ENCODE measurements at regions not wholly inside any gene's neighbourhood (a gene's known extent, or its start where the extent isn't known, plus 50 kb on each side); places are given as distances from the start of the nearest gene placed in this dataset.
"Not testable (repeated sequence)": the region's sequence is repeated elsewhere in the genome, so short reads cannot be mapped to it uniquely, and the experiment has no call there.

DNA sequence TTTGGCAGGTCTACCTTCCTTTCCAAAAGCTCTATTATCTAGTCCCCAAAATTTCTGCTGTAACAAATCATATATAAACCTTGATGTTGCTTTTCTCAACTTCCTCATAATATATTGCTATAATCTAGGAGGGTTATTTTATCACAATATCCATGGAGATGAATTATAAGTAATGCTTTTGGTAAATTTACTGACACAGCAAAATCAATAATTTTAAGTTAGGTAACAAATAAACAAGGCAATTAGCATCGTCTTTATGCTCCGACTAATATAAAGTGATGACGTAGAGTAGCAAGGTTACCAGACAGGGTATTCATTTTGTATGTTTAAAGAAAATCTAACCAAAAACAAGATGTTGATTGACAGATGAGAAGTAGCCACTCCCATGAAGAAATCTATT, 132.3 kb upstream of the ST8SIA4 start:
- Histone ChIP-seq H3K4me3 (ENCODE audit: low read depth, low read length) (no peak overlapping the region), H3K27ac (ENCODE audit: low read depth, low read length) (no peak overlapping the region), H3K9me3 (ENCODE audit: control insufficient read depth, insufficient read depth, low read length) (no peaks in the 10 kb centered on the region), H3K36me3 (ENCODE audit: control insufficient read depth, insufficient read depth, low read length) (no peaks in the 10 kb centered on the region), H3K4me1 (ENCODE audit: control insufficient read depth, insufficient read depth, low read length) (no peaks in the 10 kb centered on the region), H3K27me3 (ENCODE audit: control insufficient read depth, insufficient read depth, low read length) (no peaks in the 10 kb centered on the region)
- DNase-seq (ENCODE audit: low read depth in 4 of 6, low spot score in 6 of 6) = no peak
- WGBS (ENCODE audit: insufficient coverage) = no CpG with 5 or more reads among the region's 3 CpGs

DNA sequence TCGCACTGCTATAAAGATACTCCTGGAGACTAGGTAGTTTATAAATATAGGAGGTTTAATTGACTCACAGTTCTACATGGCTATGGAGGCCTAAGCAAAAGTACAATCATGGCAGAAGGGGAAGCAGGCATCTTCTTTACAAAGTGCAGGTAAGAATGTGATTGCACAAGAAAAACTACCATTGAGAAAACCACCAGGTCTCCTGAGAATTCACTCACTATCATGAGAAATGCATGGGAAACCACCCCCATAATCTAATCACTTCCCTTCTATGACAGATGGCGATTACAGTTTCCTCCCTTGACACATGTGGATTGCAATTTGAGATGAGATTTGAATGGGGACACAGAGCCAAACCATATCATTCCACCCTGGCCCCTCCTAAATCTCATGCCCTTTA, 121.2 kb upstream of the ST8SIA4 start:
- Histone ChIP-seq H3K27ac (ENCODE audit: low read depth, low read length) (no peak overlapping the region), H3K9me3 (ENCODE audit: control insufficient read depth, insufficient read depth, low read length) (peaks cover 2% of the 10 kb centered on the region), H3K27me3 (ENCODE audit: control insufficient read depth, insufficient read depth, low read length) (no peaks in the 10 kb centered on the region), H3K36me3 (ENCODE audit: control insufficient read depth, insufficient read depth, low read length) (no peaks in the 10 kb centered on the region), H3K4me3 (ENCODE audit: low read depth, low read length) (no peak overlapping the region), H3K4me1 (ENCODE audit: control insufficient read depth, insufficient read depth, low read length) (no peaks in the 10 kb centered on the region)
- no CpG with 5 or more reads among the region's 2 CpGs for WGBS (ENCODE audit: insufficient coverage)
- DNase-seq (ENCODE audit: low read depth in 4 of 6, low spot score in 6 of 6) = no peak

DNA sequence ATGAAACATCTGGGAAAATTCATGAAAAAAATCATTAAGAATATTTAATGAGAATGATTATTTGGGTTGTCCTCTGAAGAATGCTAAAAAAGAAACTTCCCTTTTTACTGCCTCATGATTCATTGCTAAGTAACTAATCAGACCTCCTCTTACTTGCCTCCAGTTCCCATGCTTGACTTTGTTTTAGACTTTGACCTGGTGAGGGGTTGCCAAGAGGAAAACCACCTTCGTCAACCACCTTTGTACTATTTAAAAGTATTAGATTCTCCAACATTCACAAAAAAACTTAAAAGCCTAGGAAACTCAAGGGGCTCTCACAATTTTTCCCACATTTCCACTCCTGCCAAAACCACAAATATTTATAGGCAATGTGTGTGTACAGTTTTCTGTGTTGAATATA, 115.2 kb upstream of the ST8SIA4 start:
- peak in 1 of 6 donors; percentile 5 for DNase-seq (ENCODE audit: low read depth in 4 of 6, low spot score in 6 of 6)
- no CpG with 5 or more reads among the region's 1 CpG for WGBS (ENCODE audit: insufficient coverage)
- H3K27me3 ChIP-seq (ENCODE audit: control insufficient read depth, insufficient read depth, low read length) = no peaks in the 10 kb centered on the region
- H3K9me3 ChIP-seq (ENCODE audit: control insufficient read depth, insufficient read depth, low read length) = no peaks in the 10 kb centered on the region
- H3K27ac ChIP-seq (ENCODE audit: low read depth, low read length) = no peak overlapping the region
- no peak overlapping the region for H3K4me3 ChIP-seq (ENCODE audit: low read depth, low read length)
- H3K4me1 ChIP-seq (ENCODE audit: control insufficient read depth, insufficient read depth, low read length) = no peaks in the 10 kb centered on the region
- no peaks in the 10 kb centered on the region for H3K36me3 ChIP-seq (ENCODE audit: control insufficient read depth, insufficient read depth, low read length)

DNA sequence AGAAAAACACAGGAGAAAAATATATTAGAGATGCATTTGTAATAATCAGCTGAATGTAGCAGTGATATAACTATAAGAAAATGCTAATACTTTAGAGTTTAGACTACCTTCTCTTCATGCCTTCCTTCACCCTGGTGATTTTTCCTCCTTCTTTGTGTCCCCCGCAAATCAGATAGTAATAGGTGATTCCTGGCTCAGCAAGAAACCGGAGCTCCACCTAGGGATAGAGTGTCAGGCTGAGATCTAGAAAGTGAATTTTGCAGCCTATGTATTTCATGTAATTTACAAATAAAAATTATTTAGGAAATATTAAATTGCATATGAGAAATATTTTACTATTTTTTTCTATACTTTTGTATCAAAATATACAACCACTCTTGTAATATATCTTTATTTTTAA, 109.8 kb upstream of the ST8SIA4 start:
- Histone ChIP-seq H3K27ac (ENCODE audit: low read depth, low read length) (no peak overlapping the region), H3K4me1 (ENCODE audit: control insufficient read depth, insufficient read depth, low read length) (no peaks in the 10 kb centered on the region), H3K36me3 (ENCODE audit: control insufficient read depth, insufficient read depth, low read length) (no peaks in the 10 kb centered on the region), H3K4me3 (ENCODE audit: low read depth, low read length) (no peak overlapping the region), H3K9me3 (ENCODE audit: control insufficient read depth, insufficient read depth, low read length) (no peaks in the 10 kb centered on the region), H3K27me3 (ENCODE audit: control insufficient read depth, insufficient read depth, low read length) (no peaks in the 10 kb centered on the region)
- no CpG with 5 or more reads among the region's 2 CpGs for WGBS (ENCODE audit: insufficient coverage)
- no peak for DNase-seq (ENCODE audit: low read depth in 4 of 6, low spot score in 6 of 6)

DNA sequence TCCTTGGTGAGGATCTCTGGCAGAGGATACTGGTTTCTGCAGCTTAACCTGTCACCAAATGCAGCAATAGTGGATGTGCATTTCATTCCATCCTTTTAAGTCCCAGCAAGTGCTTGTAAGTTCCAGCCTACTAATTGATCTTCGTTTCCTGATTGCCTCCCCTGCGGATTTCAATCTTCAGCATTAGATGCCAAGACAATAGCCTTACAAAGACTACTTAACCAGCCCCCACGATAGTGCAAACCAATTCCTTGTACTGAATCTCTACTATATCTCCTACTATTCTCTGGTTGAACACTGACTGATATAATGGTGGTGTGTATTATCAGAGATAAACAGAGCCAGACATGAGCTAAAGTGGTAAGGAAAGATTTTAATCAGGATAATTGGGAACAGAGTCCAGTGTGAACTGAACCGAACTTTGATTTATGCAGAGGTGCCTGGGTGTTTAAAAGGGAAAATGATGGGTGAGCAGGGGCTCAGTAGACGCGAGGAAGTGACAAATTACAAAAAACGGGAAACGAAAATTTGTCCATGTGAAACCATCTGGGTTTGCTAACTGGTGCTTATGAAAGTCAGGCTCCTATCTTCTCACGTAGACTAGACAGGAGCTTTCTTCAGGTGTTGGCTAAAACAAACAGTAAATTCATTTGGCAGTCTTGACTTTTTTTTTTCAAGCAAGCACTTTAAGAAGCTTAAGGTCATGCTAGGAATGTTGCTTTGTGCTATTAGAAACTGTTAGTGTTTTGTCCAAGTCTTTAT, 106.9 kb upstream of the ST8SIA4 start:
- no peak overlapping the region for H3K4me3 ChIP-seq (ENCODE audit: low read depth, low read length)
- H3K9me3 ChIP-seq (ENCODE audit: control insufficient read depth, insufficient read depth, low read length) = no peaks in the 10 kb centered on the region
- no peak for DNase-seq (ENCODE audit: low read depth in 4 of 6, low spot score in 6 of 6)
- H3K27me3 ChIP-seq (ENCODE audit: control insufficient read depth, insufficient read depth, low read length) = no peaks in the 10 kb centered on the region
- H3K4me1 ChIP-seq (ENCODE audit: control insufficient read depth, insufficient read depth, low read length) = no peaks in the 10 kb centered on the region
- 71% methylated on average over 8 of the region's 9 CpGs for WGBS (ENCODE audit: insufficient coverage)
- no peak overlapping the region for H3K27ac ChIP-seq (ENCODE audit: low read depth, low read length)
- H3K36me3 ChIP-seq (ENCODE audit: control insufficient read depth, insufficient read depth, low read length) = no peaks in the 10 kb centered on the region

DNA sequence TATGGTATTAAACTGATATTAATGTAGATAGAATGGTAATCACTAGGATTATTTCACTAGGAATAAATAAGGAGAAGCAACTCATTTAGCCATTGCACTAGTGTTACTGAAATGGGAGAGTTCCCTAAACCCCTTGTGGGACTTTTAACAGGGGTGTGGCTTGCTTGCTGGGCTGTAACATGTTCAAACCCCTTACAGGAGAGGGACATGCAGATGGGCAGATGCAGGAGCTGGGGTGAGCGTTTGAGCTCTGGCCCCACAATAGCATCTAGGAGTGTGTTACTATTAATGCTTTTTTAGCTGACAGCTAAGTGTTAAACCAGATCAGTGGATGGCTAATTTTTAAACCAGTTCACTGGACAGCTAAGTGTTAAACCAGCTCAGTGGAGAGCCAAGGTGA, 89.3 kb upstream of the ST8SIA4 start:
- Histone ChIP-seq H3K9me3 (ENCODE audit: control insufficient read depth, insufficient read depth, low read length) (no peaks in the 10 kb centered on the region), H3K36me3 (ENCODE audit: control insufficient read depth, insufficient read depth, low read length) (no peaks in the 10 kb centered on the region), H3K4me1 (ENCODE audit: control insufficient read depth, insufficient read depth, low read length) (no peaks in the 10 kb centered on the region), H3K27me3 (ENCODE audit: control insufficient read depth, insufficient read depth, low read length) (no peaks in the 10 kb centered on the region), H3K27ac (ENCODE audit: low read depth, low read length) (no peak overlapping the region), H3K4me3 (ENCODE audit: low read depth, low read length) (no peak overlapping the region)
- WGBS (ENCODE audit: insufficient coverage) = 83% methylated on average over 1 of the region's 1 CpG
- no peak for DNase-seq (ENCODE audit: low read depth in 4 of 6, low spot score in 6 of 6)

DNA sequence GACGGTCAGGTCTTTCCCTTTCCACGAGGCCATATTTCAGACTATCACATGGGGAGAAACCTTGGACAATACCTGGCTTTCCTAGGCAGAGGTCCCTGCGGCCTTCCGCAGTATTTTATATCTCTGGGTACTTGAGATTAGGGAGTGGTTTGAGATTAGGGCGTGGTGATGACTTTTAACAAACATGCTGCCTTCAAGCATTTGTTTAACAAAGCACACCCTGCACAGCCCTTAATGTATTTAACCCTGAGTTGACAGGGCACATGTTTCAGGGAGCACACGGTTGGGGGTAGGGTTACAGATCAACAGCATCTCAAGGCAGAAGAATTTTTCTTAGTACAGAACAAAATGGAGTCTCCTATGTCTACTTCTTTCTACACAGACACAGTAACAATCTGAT, 80.5 kb upstream of the ST8SIA4 start:
- H3K9me3 ChIP-seq (ENCODE audit: control insufficient read depth, insufficient read depth, low read length); H3K27me3 ChIP-seq (ENCODE audit: control insufficient read depth, insufficient read depth, low read length); H3K36me3 ChIP-seq (ENCODE audit: control insufficient read depth, insufficient read depth, low read length); H3K4me3 ChIP-seq (ENCODE audit: low read depth, low read length); H3K4me1 ChIP-seq (ENCODE audit: control insufficient read depth, insufficient read depth, low read length); H3K27ac ChIP-seq (ENCODE audit: low read depth, low read length); DNase-seq (ENCODE audit: low read depth in 4 of 6, low spot score in 6 of 6): not testable (repeated sequence)
- no CpG with 5 or more reads among the region's 6 CpGs for WGBS (ENCODE audit: insufficient coverage)

DNA sequence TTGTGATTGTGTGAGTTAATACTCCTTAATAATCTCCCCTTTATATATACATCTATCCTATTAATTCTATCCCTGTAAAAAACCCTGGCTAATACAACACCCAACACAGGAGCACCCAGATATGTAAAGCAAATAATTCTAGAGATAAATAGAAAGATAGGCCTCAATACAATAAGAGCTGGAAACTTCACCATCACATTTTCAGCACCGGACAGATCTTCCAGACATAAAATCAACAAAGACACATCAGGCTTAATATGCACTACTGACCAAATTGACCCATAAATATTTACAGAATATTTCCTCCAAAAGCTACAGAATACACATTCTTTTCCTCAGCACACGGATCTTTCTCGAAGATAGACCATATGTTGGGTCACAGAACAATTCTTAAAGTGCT, 71.0 kb upstream of the ST8SIA4 start:
- DNase-seq (ENCODE audit: low read depth in 4 of 6, low spot score in 6 of 6) = no peak
- 86% methylated on average over 1 of the region's 3 CpGs for WGBS (ENCODE audit: insufficient coverage)
- Histone ChIP-seq H3K27ac (ENCODE audit: low read depth, low read length) (no peak overlapping the region), H3K4me1 (ENCODE audit: control insufficient read depth, insufficient read depth, low read length) (no peaks in the 10 kb centered on the region), H3K27me3 (ENCODE audit: control insufficient read depth, insufficient read depth, low read length) (no peaks in the 10 kb centered on the region), H3K9me3 (ENCODE audit: control insufficient read depth, insufficient read depth, low read length) (no peaks in the 10 kb centered on the region), H3K36me3 (ENCODE audit: control insufficient read depth, insufficient read depth, low read length) (no peaks in the 10 kb centered on the region), H3K4me3 (ENCODE audit: low read depth, low read length) (no peak overlapping the region)

DNA sequence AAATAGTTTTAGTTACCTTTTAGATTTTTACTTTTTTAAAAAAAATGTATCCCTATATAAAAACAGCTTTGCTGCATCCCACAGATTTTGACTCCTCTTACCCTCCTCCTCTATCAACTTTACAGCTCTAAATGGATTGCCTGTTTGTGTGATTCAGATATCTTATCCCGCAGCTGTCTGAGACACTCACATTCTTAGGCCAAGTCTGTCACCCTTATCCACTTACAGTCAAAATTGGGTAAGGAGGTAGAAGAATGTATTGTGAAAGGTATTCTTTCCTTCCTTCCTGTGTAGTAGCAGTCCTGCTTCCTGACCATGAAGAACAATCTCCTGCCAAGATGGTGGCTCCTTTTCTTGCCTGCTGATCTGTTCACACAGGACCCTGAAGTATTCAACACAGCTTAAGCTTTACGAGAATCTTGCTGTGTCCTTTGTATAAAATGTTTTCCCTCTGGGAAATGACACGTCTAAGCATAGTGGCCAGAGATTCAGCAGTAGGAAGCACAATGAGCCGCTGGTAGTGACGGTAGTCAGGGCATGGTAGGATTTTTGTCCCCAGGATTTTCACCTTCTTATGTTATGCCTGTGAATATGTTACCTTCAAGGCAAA, 67.7 kb upstream of the ST8SIA4 start:
- H3K9me3 ChIP-seq (ENCODE audit: control insufficient read depth, insufficient read depth, low read length) = no peaks in the 10 kb centered on the region
- WGBS (ENCODE audit: insufficient coverage) = 66% methylated on average over 2 of the region's 5 CpGs

DNA sequence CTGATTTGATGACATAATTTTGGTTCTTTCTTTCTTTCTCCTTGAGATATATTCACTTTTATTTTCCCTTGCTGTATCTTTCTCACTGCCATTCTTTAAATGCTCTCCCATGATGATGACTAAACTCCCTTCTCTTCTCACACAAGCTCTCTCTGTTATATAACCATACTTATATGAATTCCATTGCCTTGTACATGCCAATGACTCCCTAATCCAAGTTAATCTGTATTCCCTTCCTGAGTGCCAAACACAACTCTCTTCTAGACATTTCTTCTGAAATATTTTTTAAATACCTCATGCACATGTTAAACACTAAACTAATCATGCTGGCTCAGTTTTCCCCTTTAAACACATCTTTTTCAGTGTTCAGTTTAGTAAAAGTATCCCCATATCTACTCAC, 62.2 kb upstream of the ST8SIA4 start:
- H3K27me3 ChIP-seq (ENCODE audit: control insufficient read depth, insufficient read depth, low read length) = no peaks in the 10 kb centered on the region
- H3K36me3 ChIP-seq (ENCODE audit: control insufficient read depth, insufficient read depth, low read length) = no peaks in the 10 kb centered on the region
- no peak overlapping the region for H3K4me3 ChIP-seq (ENCODE audit: low read depth, low read length)
- H3K4me1 ChIP-seq (ENCODE audit: control insufficient read depth, insufficient read depth, low read length) = no peaks in the 10 kb centered on the region
- no peaks in the 10 kb centered on the region for H3K9me3 ChIP-seq (ENCODE audit: control insufficient read depth, insufficient read depth, low read length)
- DNase-seq (ENCODE audit: low read depth in 4 of 6, low spot score in 6 of 6) = no peak
- no peak overlapping the region for H3K27ac ChIP-seq (ENCODE audit: low read depth, low read length)

More for the DNA sequence above, 67.7 kb upstream of the ST8SIA4 start:
- Histone ChIP-seq H3K4me1 (ENCODE audit: control insufficient read depth, insufficient read depth, low read length) (no peaks in the 10 kb centered on the region), H3K27me3 (ENCODE audit: control insufficient read depth, insufficient read depth, low read length) (no peaks in the 10 kb centered on the region), H3K4me3 (ENCODE audit: low read depth, low read length) (no peak overlapping the region), H3K27ac (ENCODE audit: low read depth, low read length) (no peak overlapping the region), H3K36me3 (ENCODE audit: control insufficient read depth, insufficient read depth, low read length) (no peaks in the 10 kb centered on the region)
- DNase-seq (ENCODE audit: low read depth in 4 of 6, low spot score in 6 of 6) = no peak
